ENCODE measurements at regions not wholly inside any gene's neighbourhood (a gene's known extent, or its start where the extent isn't known, plus 50 kb on each side); places are given as distances from the start of the nearest gene placed in this dataset.
"Not testable (repeated sequence)": the region's sequence is repeated elsewhere in the genome, so short reads cannot be mapped to it uniquely, and the experiment has no call there.

- no peak for DNase-seq
Observed at GRCh38 chrX:6990552-6991193, 156.8 kb upstream of the STS start.

GRCh38 chrX:6989858-6990257 lies 157.7 kb upstream of the STS start:
- DNase-seq = no peak

- not testable (repeated sequence) for DNase-seq
Observed at GRCh38 chrX:6988694-6989093, 158.8 kb upstream of the STS start.

- DNase-seq = no peak
Observed at GRCh38 chrX:6986915-6987314, 160.6 kb upstream of the STS start.

GRCh38 chrX:6985537-6985936 lies 162.0 kb upstream of the STS start:
- DNase-seq = no peak

- DNase-seq = no peak
Observed at GRCh38 chrX:6983207-6983955, 164.1 kb upstream of the STS start.

- DNase-seq = no peak
Observed at GRCh38 chrX:6981718-6982406, 165.7 kb upstream of the STS start.

- no peak for DNase-seq
Observed at GRCh38 chrX:6980981-6981380, 166.5 kb upstream of the STS start.

- no peak for DNase-seq
Observed at GRCh38 chrX:6968231-6968630, 179.3 kb upstream of the STS start.

GRCh38 chrX:6965729-6966128 lies 181.8 kb upstream of the STS start:
- DNase-seq = no peak

- no peak for DNase-seq
Observed at GRCh38 chrX:6962006-6962355, 185.5 kb upstream of the STS start.

- DNase-seq = no peak
Observed at GRCh38 chrX:6961286-6962005, 186.1 kb upstream of the STS start.

GRCh38 chrX:6959006-6959405 lies 188.5 kb upstream of the STS start:
- DNase-seq = no peak

- DNase-seq = no peak
Observed at GRCh38 chrX:6954836-6955235, 192.7 kb upstream of the STS start.

- DNase-seq = no peak
Observed at GRCh38 chrX:6946168-6946567, 201.3 kb upstream of the STS start.

GRCh38 chrX:6941041-6941440 lies 206.5 kb upstream of the STS start:
- DNase-seq = no peak

- not testable (repeated sequence) for DNase-seq
Observed at GRCh38 chrX:6932942-6933341, 214.6 kb upstream of the STS start.

GRCh38 chrX:6930307-6930849 lies 217.1 kb upstream of the STS start:
- DNase-seq = no peak

GRCh38 chrX:6924443-6925077 lies 223.0 kb upstream of the STS start:
- DNase-seq = no peak

GRCh38 chrX:6917666-6918065 lies 229.8 kb upstream of the STS start:
- no peak for DNase-seq

GRCh38 chrX:6910218-6910617 lies 237.3 kb upstream of the STS start:
- no peak for DNase-seq

GRCh38 chrX:6909396-6909795 lies 238.1 kb upstream of the STS start:
- DNase-seq = no peak

- no peak for DNase-seq
Observed at GRCh38 chrX:6906608-6907007, 240.9 kb upstream of the STS start.

Data from midbrain (tissue), 1 donor.